ENCODE measurements at regions not wholly inside any gene's neighbourhood (a gene's known extent, or its start where the extent isn't known, plus 50 kb on each side); places are given as distances from the start of the nearest gene placed in this dataset.
"Not testable (repeated sequence)": the region's sequence is repeated elsewhere in the genome, so short reads cannot be mapped to it uniquely, and the experiment has no call there.

DNA sequence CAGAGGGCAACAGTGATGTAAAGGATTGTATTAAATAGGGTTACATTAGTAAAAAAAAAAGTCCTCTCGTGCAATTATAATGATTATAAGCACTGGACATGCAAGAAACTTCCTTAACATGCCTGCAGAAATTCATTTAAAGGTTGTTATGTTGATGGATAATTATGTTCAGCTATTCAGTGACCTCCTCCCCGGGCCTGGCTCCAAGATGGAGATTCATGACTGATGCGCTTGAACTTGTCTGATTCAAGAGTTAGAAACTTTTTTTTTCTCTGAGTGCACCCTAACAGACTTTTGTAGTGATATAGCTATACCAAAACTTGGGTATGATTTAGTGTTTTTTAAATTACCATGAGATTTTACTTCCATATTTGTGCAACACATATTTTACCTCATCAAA lies 1170.0 kb upstream of the CITED2 start:
- no peak for DNase-seq

DNA sequence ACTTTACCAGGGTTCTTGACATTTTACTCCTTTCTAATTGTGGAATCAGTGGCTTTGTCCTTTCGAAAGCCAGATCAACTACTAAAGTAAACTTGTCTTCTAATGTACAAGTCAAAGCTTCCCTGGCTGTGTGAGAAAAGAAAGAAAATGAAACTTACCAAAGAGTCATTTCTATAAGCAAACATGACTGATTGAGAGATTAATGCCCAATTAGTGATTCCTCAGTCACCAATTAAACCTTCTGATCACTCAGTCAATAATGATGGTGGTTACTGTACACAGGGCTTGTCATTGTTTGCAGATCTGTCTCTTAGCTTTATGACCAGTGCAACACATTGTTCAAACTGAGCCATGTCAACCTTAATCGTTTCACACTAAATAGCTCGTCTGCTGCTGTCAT lies 1168.4 kb upstream of the CITED2 start:
- no peak for DNase-seq

DNA sequence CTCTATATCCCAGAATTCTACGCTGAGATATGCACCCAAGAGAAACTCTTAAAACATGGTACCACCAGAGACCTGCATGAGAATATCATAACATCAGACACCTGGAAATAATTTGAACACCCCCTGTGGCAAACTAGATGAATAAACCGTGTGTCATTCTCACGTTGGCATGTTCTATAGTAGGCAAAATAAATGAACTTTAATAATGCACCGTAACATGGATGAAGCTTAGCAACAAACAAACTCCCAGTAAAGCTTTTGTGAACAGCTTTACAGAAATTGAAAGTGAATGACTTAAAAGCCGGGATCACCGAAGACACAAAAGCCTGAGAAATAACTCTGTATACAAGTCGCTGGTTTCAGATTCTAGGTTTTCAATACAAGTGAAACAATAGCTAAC lies 1166.8 kb upstream of the CITED2 start:
- DNase-seq = no peak

DNA sequence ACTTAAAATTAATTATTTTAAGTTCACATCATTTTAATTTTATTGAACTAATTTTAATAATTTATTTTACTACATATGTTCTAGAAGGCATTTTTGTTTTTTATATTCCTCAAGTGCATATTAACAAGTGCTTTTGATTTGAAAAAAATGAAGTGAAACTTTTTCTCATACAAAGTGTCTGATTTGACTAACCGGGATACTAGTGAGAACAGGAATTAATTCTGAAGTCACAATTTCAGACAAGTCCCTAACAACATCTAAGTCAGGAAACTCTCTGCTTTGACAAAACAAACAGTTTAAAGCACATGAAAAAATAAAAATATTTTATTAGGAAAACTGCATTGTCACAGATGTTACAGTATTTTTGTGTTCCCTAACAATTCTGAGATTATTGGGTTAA lies 1166.3 kb upstream of the CITED2 start:
- DNase-seq = no peak

DNA sequence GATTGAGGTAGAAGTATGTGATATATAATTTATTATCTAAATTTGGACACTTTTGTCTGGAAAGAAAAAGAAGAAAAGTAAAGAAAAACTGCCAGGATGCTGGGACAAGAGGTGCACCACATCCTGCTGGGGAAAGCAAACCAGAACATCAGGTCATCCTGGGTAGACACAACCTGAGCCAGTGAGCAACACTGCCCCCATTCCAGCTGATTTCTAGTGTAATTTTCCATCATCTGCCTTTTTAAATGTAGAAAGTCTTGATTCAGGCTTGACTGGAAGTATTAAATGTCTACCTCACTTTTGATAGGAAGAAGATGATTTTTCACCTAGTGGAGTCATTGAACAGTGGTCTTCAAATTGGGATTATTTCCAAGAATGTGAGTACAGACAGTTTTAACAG lies 1164.5 kb upstream of the CITED2 start:
- no peak for DNase-seq

DNA sequence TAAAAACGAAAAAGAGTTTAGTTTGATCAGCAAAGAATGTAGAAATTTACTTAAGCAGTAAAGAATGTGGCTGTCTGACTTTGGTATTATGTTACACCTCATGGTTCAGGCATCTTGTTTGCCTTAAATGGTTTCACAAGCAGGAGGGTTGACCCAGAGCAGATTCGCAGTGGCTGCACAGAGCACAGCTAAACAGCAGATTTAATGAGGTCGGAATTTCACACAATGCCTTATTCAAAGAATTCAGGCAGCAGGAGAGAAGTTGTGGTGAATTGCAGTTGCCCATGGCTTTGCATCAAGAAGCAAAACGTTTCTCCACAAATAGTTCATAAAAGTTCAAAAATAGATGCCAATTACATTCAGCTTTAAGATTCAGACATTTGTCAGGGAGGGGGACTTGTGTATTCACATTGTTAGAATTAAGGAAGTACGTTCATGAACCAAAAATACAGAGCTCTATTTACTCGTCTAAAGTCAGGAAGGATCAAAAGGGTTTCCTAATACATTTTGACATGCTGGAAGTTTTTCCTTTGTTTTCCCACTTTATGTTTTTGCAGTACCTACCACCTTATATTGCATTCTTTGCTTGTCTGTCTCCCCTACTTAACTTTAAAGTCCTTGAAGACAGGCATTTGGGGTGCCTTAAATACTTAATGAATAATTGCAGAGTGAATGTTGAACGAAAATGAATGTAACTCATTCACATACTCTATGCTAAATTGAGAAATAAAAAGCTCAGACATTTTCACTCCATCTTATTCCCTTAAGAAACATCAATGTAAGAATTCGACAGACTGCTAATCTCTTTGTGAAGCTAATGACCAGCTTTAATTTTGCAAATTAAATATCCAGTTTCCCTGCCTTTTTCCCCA lies 1163.6 kb upstream of the CITED2 start:
- no peak for DNase-seq

DNA sequence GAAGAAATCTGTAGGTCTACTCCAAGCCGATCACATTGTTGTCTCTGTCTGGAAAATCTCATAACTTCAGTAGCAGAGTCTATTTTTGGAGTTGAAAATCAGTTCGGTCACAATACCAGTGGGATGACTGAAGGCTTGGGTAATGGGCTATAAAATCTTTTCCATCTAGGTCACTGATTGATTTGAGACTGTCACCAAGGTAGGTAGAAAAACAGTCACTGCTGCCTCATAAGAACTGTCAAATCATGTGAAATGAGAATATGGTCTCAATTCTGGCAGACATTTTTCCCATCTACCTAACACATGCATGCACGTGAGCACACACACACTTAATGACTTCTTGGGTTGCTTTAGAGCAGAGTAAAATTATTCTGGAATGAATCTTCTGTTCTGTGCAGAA lies 1162.8 kb upstream of the CITED2 start:
- DNase-seq = no peak

DNA sequence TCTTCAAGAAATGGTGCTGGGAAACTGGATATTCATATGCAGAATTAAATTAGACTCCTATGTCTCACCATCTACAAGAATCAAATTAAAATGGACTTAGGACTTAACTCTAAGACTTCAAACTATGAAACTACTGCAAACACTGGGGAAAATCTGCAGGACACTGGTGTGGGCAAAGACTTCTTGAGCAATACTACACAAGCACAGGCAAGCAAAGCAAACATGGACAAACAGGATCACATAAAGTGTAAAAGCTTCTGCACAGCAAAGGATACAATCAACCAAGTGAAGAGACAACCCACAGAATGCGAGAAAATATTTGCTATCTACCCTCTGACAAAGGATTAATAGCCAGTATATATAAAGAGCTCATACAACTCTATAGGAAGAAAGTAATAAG lies 1161.1 kb upstream of the CITED2 start:
- no peak for DNase-seq

DNA sequence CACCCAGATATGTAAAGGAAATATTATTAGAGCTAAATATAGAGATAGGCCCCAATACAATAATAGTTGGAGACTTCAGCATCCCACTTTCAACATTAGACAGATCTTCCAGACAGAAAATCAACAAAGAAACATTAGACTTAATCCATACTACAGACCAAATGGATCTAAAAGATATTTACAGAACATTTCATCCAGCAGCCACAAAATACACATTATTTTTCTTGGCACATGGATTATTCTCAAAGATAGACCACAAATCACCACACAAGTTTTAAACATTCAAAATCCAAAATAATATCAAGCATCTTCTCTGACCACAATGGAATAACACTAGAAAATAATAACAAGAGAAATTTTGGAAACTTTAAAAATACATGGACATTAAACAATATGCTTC lies 1159.1 kb upstream of the CITED2 start:
- no peak for DNase-seq

DNA sequence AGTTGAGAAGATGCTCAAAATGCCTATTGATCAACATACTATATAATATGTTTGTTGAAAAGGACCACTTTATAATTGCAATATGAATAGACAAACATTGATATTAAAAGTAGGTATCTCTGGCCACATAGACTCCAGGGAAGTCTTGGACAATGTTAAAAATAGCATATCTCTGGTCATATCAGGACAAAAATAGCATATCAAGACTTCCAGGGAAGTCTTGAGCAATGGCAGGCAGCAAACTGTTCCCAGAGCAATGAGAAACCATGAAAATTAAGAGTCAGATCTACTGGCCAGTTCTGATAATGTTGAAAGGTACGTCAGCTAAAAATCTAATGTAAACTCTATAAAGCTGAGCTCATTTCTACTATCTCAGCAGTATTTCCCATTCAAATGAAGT lies 1130.3 kb upstream of the CITED2 start:
- no peak for DNase-seq

DNA sequence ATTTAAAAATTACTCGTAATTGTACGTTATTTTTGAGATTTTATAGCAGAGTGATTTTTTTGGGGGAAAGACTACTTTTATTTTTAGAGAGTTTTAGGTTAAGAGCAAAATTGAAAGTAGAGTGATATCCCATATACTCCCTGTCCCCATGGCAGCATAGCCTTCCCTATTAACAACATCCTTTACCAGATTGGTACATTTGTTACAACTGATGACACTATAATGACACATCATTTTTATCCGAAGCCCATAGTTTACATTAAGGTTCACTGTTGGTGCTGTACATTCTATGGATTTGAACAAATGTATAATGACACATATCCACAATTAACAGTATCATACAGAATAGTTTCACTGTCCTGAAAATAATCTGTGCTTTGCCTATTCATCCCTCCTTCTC lies 1126.4 kb upstream of the CITED2 start:
- DNase-seq = no peak

DNA sequence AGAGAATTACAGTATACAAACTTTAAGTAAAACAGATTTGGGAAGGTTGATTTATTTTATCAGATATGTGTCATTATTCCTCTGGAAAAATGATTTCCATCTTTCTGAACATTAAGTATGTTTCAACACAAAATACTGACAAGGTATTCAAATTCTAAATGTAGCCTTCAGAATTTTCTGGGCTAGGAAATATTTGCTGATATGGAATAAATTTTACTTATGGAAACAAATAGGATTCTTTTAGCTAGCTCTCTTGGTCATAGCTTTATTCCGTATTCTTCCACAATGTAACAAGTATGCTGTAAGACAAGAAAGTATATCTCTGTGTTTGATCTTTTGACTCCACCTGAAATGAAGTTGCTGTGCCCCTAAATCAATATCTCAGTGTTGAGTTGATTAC lies 1125.2 kb upstream of the CITED2 start:
- no peak for DNase-seq

DNA sequence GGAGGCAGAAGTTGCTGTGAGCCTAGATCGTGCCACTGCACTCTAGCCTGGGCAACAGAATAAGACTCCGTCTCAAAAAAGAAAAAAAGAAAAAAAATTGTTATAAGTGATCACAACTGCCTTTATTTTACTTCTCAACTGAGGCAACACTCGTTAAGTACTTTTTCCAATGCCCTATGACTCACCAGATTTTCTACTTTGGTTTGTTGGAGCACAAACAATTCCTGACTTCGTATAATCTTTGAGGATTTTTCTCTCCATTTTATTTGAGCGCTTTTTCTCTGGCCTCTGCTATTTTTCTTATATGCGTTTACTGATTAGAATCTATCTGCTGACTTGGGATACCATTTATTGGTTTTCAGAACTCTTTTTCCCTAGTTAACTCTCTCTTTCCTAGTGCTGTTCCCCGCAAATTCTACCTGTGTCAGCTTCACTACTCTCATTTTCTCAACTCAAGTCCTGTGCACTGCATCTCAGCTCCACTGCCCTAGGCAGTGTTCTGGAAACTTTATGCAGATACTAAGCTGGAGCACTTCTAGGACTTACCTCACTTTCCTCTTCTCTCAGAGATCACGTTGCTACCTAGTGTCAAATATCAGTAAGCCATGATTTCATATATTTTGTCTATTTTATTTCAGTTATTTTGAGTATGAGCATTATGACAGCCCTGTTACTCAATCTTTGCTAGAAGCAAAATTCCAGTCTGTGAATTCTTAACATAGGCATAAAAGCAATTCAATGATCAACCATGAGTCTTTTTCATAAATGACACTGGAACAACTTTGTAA lies 1120.1 kb upstream of the CITED2 start:
- DNase-seq = no peak

DNA sequence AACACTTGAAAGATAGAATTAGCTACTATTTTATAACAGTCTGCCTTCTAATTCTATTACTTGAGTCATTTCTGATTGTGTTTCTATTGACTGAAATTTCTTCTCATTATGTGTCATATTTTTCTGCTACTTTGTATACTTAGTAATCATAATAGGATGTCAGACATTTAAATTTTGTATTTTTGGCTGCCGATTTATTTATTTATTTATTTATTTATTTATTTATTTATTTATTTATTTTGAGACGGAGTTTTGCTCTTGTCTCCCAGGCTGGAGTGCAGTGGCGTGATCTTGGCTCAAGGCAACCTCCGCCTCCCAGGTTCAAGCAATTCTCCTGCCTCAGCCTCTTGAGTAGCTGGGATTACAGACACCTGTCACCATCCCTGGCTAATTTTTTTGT lies 1119.0 kb upstream of the CITED2 start:
- DNase-seq = not testable (repeated sequence)

DNA sequence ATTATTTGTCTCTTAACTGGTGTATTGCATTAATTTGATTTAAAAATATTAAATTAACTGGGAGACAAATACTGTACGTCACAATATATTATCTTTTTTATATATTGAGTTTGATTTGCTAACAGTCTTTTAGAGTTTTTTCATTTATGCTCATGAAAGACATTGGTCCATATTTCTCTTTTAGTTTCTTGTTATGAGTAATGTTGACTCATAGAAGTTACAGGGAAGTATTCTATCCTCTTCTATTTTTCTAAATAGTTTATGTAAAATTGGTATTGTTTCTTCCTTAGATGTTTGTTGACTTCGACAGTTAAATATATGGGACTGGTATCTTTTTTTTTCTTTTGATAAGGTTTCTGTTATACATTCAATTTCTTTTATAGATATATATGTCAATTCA lies 1115.6 kb upstream of the CITED2 start:
- DNase-seq = no peak

DNA sequence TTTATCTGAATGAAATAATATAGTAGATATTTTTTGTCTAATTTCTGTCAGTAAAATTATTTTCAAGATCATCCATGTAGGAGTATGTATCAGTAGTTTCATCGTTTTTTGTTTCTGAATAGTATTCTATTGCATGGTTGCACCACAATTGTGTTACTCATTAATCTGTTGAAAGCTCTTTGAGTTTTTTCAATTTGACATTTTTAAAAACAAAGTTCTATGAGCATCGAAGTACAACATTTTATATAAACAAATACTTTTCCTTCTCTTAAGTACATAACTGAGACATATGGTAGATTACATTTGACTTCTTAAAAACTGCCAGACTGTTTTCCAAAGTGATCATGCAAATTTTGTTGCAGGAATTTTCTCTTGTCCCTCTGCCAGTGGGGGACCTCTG lies 1113.1 kb upstream of the CITED2 start:
- no peak for DNase-seq

DNA sequence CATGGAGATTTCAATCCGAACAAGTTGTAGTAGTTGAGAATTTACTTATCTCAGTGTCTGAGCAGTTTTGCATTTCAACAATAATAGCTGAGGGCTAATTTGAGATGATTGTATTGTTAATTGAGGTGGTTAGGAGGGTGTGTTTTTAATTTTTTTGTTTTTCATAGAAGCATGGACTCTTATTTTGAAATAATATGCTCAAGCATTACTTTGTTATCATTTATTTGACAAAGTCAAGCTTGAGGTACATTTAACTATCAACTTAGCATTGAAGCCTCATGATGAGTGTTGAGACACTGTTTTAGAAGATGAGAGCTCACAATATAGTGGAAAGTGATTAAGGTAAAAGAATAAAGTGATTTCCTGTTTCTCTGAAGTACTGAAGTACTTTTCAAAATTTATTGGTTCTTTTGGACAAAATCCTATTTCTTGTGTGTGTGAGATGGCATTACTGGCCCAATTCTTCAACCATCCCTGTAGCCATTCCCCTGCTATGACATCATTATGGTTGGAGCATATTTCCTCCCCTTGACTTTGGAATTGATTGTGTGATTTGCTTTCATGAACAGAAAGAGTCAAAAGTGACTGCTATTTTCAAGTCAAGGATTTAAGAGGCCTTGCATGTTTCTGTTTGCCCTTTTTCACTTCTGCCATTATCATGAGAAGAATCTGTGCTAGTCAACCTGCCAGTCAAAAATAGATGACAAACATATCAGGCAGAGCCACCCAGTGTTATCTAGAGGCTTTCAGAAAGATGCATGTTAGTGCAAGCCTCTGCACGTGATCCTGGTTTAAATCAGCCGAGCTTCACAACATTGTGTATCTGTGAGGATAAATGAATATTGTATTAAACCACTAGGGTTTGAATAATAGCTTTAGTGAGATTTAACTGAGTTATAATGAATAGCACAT lies 1112.3 kb upstream of the CITED2 start:
- DNase-seq = no peak

DNA sequence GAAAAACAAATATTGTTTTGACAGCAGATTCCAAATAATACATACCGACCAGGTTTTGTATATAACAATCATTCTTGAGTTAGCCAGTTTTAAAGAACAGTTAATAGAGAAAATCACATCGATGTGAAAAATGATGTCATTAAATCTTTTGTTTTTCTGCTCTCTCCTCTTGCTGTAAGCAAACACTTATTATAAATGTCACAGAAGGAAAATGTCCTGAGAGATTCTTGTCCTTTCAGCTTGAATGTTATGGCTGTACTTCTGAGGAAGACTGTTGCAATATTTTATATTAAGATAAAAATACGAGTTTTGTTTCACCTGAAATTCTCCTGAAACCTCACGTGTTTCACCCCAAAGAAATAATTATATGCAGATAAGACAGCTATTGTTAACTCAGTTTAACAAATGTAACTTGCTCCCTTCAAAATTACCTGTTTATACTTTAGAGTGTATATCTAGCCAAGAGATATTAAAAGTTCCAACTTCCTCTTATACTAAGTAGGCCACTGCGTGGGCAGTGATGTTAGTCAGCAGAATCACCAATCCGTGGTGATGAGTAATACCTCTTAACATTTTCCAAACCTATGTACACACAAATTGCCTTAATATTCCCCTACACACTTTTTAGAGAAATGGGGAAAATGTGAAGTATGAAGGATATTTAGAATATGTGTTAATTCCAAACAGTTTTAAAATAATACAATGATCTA lies 1111.4 kb upstream of the CITED2 start:
- no peak for DNase-seq

DNA sequence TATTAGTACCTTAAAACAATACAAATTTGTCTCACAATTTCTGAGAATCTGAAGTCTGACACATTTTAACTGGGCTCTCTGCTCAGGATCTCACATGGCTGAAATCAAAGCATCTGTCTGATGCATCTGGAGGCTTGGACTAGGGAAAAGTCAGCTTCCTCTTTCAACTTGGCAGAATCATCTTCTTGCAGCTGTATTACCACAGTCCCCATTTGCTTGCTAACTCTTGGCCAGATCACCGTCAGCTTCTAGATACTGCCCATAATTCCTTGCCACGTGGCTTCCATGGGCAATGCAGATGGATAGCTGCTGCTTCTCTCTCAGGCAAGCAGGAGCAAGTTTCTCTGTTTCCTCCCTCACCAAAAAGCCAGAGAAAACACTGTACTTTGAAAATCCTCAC lies 1106.4 kb upstream of the CITED2 start:
- DNase-seq = no peak

DNA sequence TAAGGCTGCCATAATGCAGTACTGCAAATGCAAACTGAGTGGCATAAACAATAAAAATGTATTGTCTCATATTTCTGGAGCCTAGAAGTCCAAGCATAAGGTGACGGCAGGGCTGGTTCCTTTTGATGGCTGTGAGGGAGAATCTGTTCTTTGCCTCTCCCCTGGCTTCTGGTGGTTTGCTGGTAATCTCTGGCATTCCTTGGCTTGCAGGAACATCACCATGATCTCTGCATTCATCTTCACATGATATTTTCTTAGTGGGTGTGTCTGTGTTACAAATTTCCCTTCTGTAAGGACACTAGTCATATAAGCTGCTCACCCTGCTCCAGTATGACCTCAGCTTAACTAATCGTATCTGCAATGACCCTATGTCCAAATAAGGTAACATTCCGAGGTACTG lies 1104.2 kb upstream of the CITED2 start:
- no peak for DNase-seq

DNA sequence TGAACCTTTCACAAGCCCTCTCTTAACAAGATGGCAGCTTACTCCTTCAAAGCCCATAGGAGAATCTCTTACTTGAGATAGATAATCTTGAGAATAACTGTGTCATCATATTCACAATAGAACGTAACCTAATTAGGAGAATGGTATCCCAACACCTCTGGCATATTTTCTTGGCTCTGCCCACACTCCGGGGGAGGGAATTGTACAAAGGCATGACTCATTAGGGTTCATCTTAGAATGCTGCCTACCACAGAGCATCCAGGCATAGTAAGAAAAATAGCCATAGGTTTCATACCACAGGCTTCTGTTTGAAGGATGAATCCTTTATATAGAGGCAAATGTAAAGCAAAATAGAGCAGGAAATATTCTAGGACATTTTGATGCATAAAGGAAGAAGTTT lies 1100.6 kb upstream of the CITED2 start:
- no peak for DNase-seq

DNA sequence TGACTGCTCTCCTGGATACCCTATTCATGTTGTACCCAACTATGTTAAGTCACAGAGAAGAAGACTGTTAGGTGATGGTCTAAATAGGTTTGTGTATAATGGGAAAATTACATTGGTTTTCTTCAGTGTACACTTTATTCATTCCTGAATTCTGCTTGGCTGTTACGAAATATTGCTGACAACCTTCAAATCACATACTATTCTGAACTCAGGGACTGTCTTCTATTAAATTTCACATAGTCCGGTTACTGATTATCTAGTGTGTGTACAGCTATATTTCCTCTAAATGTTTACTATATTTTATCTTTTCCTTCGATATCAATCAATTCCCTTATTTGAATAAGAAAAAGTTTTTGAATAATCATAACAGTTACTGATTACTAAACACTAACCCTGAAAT lies 1090.3 kb upstream of the CITED2 start:
- no peak for DNase-seq

DNA sequence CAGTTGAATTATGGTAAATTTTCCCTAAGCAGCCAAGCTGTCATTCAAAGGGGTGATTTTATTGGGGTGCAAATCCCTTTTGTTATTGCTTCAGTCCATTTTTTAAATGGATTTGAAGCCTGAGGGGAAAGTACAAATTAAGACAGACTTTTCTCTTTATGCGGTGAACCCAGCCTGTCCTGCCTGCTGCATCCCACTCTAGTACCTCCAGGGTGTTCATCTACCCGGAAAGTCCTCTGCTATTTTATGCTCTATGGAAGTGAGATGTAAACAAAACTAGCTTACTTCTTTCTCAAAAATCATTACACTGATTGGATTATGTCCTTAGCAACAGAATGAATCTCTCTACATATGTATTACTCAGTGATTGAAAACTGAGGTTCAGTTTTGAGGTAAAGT lies 1088.9 kb upstream of the CITED2 start:
- DNase-seq = no peak
